ENCODE measurements at regions not wholly inside any gene's neighbourhood (a gene's known extent, or its start where the extent isn't known, plus 50 kb on each side); places are given as distances from the start of the nearest gene placed in this dataset.
"Not testable (repeated sequence)": the region's sequence is repeated elsewhere in the genome, so short reads cannot be mapped to it uniquely, and the experiment has no call there.

DNA sequence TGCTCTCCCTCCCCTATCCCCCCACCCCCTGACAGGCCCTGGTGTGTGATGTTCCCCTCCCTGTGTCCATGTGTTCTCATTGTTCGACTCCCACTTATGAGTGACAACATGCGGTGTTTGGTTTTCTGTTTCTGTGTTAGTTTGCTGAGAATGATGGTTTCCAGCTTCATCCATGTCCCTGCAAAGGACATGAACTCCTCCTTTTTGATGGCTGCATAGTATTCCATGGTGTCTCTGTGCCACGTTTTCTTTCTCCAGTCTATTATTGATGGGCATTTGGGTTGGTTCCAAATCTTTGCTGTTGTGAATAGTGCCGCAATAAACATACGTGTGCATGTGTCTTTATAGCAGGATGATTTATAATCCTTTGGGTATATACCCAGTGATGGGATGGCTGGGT, 121.8 kb upstream of the SHOX start:
- TF ChIP-seq, protein P1, sequence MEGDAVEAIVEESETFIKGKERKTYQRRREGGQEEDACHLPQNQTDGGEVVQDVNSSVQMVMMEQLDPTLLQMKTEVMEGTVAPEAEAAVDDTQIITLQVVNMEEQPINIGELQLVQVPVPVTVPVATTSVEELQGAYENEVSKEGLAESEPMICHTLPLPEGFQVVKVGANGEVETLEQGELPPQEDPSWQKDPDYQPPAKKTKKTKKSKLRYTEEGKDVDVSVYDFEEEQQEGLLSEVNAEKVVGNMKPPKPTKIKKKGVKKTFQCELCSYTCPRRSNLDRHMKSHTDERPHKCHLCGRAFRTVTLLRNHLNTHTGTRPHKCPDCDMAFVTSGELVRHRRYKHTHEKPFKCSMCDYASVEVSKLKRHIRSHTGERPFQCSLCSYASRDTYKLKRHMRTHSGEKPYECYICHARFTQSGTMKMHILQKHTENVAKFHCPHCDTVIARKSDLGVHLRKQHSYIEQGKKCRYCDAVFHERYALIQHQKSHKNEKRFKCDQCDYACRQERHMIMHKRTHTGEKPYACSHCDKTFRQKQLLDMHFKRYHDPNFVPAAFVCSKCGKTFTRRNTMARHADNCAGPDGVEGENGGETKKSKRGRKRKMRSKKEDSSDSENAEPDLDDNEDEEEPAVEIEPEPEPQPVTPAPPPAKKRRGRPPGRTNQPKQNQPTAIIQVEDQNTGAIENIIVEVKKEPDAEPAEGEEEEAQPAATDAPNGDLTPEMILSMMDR (conservative IDR thresholded peaks at IDR 0.05 in 1 of 2, IDR thresholded peaks at IDR 0.05 in 1 of 2; ENCODE audit: low read depth in 1 of 2, low read length in 2 of 2) = not testable (repeated sequence)
- TF ChIP-seq EZH2 (IDR thresholded peaks at IDR 0.05; ENCODE audit: low read length, missing control alignments) = not testable (repeated sequence)

Measured in fibroblast of lung (primary cell).